ENCODE measurements at regions not wholly inside any gene's neighbourhood (a gene's known extent, or its start where the extent isn't known, plus 50 kb on each side); places are given as distances from the start of the nearest gene placed in this dataset.

GRCh38 chr3:13715961-13716360 lies 163.9 kb downstream of the WNT7A start:
- Mint-ChIP-seq H3K36me3 (ENCODE audit: low read depth) (no peaks in the 10 kb centered on the region), H3K27ac (no peak overlapping the region), H3K27me3 (no peaks in the 10 kb centered on the region), H3K4me1 (ENCODE audit: low read depth) (no peaks in the 10 kb centered on the region), H3K9me3 (peaks cover 16% of the 10 kb centered on the region), H3K4me3 (no peak overlapping the region)
- intact Hi-C loops (cut with micrococcal nuclease) = no loop called here
- ChIA-PET POLR2A (no interaction called here), CTCF (no interaction called here)
- TF ChIP-seq, protein P1, sequence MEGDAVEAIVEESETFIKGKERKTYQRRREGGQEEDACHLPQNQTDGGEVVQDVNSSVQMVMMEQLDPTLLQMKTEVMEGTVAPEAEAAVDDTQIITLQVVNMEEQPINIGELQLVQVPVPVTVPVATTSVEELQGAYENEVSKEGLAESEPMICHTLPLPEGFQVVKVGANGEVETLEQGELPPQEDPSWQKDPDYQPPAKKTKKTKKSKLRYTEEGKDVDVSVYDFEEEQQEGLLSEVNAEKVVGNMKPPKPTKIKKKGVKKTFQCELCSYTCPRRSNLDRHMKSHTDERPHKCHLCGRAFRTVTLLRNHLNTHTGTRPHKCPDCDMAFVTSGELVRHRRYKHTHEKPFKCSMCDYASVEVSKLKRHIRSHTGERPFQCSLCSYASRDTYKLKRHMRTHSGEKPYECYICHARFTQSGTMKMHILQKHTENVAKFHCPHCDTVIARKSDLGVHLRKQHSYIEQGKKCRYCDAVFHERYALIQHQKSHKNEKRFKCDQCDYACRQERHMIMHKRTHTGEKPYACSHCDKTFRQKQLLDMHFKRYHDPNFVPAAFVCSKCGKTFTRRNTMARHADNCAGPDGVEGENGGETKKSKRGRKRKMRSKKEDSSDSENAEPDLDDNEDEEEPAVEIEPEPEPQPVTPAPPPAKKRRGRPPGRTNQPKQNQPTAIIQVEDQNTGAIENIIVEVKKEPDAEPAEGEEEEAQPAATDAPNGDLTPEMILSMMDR (IDR thresholded peaks at IDR 0.05) = no peak
- no peak for ATAC-seq
- DNase-seq = no peak

DNA sequence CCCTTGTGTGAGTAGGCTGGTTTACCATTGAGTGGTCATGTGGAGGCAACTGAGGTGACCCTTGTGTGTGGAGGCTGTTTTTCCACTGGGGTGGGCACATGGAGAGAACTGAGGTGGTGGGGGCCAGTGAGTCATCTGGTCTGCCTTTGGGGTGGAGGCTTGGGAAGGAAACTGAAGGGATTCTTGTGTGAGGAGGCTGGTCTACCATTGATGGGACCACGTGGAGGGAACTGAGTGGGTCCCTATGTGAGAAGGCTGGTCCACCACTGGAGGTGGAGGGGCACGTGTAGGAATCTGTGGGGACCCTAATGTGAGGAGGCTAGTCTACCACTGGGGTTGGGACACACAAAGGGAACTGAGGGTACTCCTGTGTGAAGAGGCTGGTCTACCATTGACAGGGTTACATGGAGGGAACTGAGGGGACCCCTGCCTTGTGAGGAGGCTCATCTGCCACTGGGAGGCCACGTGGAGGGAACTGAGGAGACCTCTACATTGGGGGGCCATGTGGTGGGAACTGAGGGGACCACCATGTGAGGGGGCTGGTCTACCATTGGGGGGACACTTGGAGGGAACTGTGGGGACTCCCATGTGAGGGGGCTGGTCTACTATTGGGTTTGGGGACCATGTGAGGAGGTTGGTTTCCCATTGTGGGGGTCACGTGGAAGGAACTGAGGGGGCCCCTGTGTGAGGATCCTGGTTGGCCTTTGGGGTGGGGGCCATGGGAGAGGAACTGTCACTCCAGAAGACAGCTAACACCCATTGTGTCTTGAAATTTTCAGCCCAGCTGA lies 164.5 kb downstream of the WNT7A start:
- intact Hi-C loops (cut with micrococcal nuclease) = no loop called here
- H3K4me1 Mint-ChIP-seq (ENCODE audit: low read depth) = no peaks in the 10 kb centered on the region
- no peak for ATAC-seq
- no peak for DNase-seq
- no peak overlapping the region for H3K27ac Mint-ChIP-seq
- peaks cover 16% of the 10 kb centered on the region for H3K9me3 Mint-ChIP-seq
- no peak overlapping the region for H3K4me3 Mint-ChIP-seq
- no peaks in the 10 kb centered on the region for H3K36me3 Mint-ChIP-seq (ENCODE audit: low read depth)
- ChIA-PET POLR2A (no interaction called here), CTCF (no interaction called here)
- H3K27me3 Mint-ChIP-seq = no peaks in the 10 kb centered on the region
- TF ChIP-seq, protein P1 (IDR thresholded peaks at IDR 0.05) = no peak

DNA sequence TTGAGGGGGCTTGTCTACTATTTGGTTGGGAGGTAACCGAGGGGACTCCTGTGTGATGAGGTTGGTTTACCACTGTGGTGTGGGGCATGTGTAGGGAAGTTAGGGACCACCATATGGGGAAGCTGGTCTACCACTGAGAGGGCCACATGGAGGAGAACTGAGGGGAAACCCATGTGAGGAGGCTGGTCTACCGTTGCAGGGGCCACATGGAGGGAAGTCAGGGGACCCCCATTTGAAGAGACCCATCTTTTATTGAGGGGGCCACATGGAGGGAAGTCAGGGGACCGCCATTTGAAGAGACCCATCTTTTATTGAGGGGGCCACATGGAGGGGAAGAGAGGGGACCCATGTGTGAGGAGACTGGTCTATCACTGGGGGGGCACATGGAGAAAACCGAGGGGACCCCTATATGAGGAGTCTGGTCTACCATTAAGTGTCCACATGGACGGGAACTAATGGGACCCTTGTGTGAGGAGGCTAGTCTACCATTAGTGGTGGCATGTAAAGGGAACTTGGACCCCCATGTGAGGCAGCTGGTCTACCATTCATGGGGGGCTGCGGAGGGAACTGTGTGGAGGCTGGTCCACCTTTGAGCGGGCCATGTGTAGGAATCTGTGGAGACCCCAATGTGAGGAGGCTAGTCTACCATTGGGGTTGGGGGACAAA lies 165.5 kb downstream of the FBLN2 start:
- no peaks in the 10 kb centered on the region for H3K36me3 Mint-ChIP-seq (ENCODE audit: low read depth)
- no peaks in the 10 kb centered on the region for H3K4me1 Mint-ChIP-seq (ENCODE audit: low read depth)
- CTCF ChIA-PET = no interaction called here
- DNase-seq (no peak), ATAC-seq (no peak)
- peaks cover 21% of the 10 kb centered on the region for H3K9me3 Mint-ChIP-seq
- H3K27ac Mint-ChIP-seq = no peak overlapping the region
- H3K4me3 Mint-ChIP-seq = no peak overlapping the region
- TF ChIP-seq, protein P1 (IDR thresholded peaks at IDR 0.05) = no peak
- H3K27me3 Mint-ChIP-seq = no peaks in the 10 kb centered on the region
- POLR2A ChIA-PET = no interaction called here
- intact Hi-C loops (cut with micrococcal nuclease) = no loop called here

GRCh38 chr3:13713396-13713795 lies 164.5 kb downstream of the FBLN2 start:
- no peaks in the 10 kb centered on the region for H3K4me1 Mint-ChIP-seq (ENCODE audit: low read depth)
- H3K4me3 Mint-ChIP-seq = no peak overlapping the region
- peaks cover 6% of the 10 kb centered on the region for H3K27me3 Mint-ChIP-seq
- H3K27ac Mint-ChIP-seq = no peak overlapping the region
- TF ChIP-seq, protein P1 (IDR thresholded peaks at IDR 0.05) = no peak
- POLR2A ChIA-PET = no interaction called here
- DNase-seq (no peak), ATAC-seq (no peak)
- intact Hi-C loops (cut with micrococcal nuclease) = no loop called here
- CTCF ChIA-PET = no interaction called here
- peaks cover 27% of the 10 kb centered on the region for H3K9me3 Mint-ChIP-seq
- H3K36me3 Mint-ChIP-seq (ENCODE audit: low read depth) = no peaks in the 10 kb centered on the region

DNA sequence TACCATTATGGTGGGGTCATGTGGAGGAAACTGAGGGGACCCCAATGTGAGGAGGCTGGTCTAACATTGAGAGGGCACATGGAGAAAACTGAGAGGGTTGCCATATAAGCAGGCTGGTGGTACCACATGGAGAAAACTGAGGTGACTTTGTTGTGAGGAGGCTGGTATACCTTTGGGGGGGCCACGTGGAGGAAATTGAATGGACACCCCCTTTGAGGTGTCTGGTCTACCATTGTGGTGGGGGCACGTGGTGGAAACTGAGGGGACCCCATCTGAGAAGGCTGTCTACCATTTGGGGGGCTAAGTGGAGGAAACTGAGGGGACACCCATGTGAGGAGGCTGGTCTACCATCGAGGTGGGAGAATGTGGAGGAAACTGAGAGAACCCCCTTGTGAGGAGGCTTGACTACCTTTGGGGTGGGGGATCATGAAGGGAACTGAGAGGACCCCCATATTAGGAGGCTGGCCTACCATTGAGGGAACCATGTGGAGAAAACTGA lies 163.8 kb downstream of the FBLN2 start:
- H3K9me3 Mint-ChIP-seq = peaks cover 31% of the 10 kb centered on the region
- no peaks in the 10 kb centered on the region for H3K36me3 Mint-ChIP-seq (ENCODE audit: low read depth)
- no peak overlapping the region for H3K4me3 Mint-ChIP-seq
- H3K4me1 Mint-ChIP-seq (ENCODE audit: low read depth) = no peaks in the 10 kb centered on the region
- intact Hi-C loops (cut with micrococcal nuclease) = no loop called here
- ATAC-seq (no peak), DNase-seq (no peak)
- H3K27me3 Mint-ChIP-seq = peaks cover 6% of the 10 kb centered on the region
- ChIA-PET CTCF (no interaction called here), POLR2A (no interaction called here)
- TF ChIP-seq, protein P1 (IDR thresholded peaks at IDR 0.05) = no peak
- no peak overlapping the region for H3K27ac Mint-ChIP-seq
